OCI-LY3 (cell line): ENCODE measurements at regions not wholly inside any gene's neighbourhood (a gene's known extent, or its start where the extent isn't known, plus 50 kb on each side); places are given as distances from the start of the nearest gene placed in this dataset.

Source experiments
- H2AFZ ChIP-seq: fragments of 200-600, 300-600 bp; shearing (Covaris generic); 2 replicates; pipeline ENCODE4 v1.6.0; 2014; ENCODE audit warnings: antibody characterized with exemption, low read depth, low read length
- H3K27ac ChIP-seq: fragments of 200-600, 300-600 bp; sonication (generic); 2 replicates; pipeline ENCODE4 v1.5.1; 2014; ENCODE audit warnings: mild to moderate bottlenecking, low read length, moderate library complexity, mixed read lengths
- H3K27me3 ChIP-seq: fragments of 200-600, 300-600 bp; sonication (generic); 2 replicates; pipeline ENCODE4 v1.6.1; 2014; ENCODE audit warnings: low read depth, low read length, mixed read lengths
- H3K36me3 ChIP-seq: fragments of 200-600, 300-600 bp; sonication (generic); replicated peaks from 2 replicates; pipeline ENCODE3; 2014; ENCODE audit warnings: low read depth, low read length, mixed read lengths
- H3K4me1 ChIP-seq: fragments of 300-600, 200-600 bp; sonication (generic); 2 replicates; pipeline ENCODE4 v1.6.1; 2014; ENCODE audit warnings: low read length, mixed read lengths
- H3K4me2 ChIP-seq: fragments of 200-600, 300-600 bp; sonication (generic); 2 replicates; pipeline ENCODE4 v1.6.1; 2014; ENCODE audit warnings: low read length, mixed read lengths
- H3K4me3 ChIP-seq: fragments of 300-600, 200-600 bp; sonication (generic); 2 replicates; pipeline ENCODE4 v1.5.1; 2014; ENCODE audit warnings: antibody characterized with exemption, mild to moderate bottlenecking, low read length, moderate library complexity
- H3K79me2 ChIP-seq: fragments of 300-600, 200-600 bp; shearing (Covaris generic); 2 replicates; pipeline ENCODE4 v1.6.1; 2014; ENCODE audit warnings: mild to moderate bottlenecking, low read length, mixed read lengths
- H3K9ac ChIP-seq: fragments of 300-600, 200-600 bp; shearing (Covaris generic); 2 replicates; pipeline ENCODE4 v1.6.0; 2014; ENCODE audit warnings: mild to moderate bottlenecking, low read length, moderate library complexity
- H3K9me3 ChIP-seq: fragments of 200-600, 300-600 bp; shearing (Covaris generic); 2 replicates; pipeline ENCODE4 v1.6.1; 2014; ENCODE audit warnings: low read length, mixed read lengths; ENCODE audit not compliant: insufficient read depth
- H4K20me1 ChIP-seq: fragments of 200-600, 300-600 bp; sonication (generic); 2 replicates; pipeline ENCODE4 v1.6.1; 2016; ENCODE audit warnings: low read length, mixed read lengths; ENCODE audit not compliant: insufficient read depth
- EZH2phosphoT487 ChIP-seq: fragments of 200-600 bp; shearing (Covaris generic); IDR thresholded peaks from 2 replicates; pipeline ENCODE4 v1.6.1; 2018; ENCODE audit warnings: antibody characterized with exemption, mixed run types, low read depth
- TF ChIP-seq, protein P1 (sequence below): fragments of 200-600, 300-600 bp; sonication (generic); IDR thresholded peaks from 2 replicates; pipeline ENCODE4 v1.5.1; 2014; ENCODE audit warnings: antibody characterized with exemption, low read length, low read depth

DNA sequence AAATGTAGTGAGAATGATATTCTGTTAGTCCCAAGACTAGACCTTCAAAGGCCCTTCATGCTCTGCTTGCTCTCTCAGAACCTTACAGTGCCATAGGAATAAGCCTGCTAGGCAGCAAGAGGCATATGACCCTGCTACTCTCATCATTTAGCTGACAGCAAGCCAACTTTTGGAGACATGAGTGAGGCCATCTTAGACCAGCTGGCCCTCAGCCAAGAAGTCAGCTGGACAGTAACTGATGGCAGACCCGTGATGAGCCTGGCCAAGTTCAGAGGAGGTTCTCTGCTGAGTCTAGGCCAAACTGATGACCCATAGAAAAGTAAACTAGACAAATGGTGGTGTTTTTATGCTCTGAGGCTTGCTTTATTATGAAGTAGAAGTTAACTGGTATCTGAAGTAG, 82.6 kb downstream of the C18orf54 start:
- Histone ChIP-seq H3K4me2 (no peak overlapping the region), H4K20me1 (no peaks in the 10 kb centered on the region), H3K4me1 (peaks cover 3% of the 10 kb centered on the region), H3K36me3 (no peaks in the 10 kb centered on the region), H3K27ac (no peak overlapping the region), H3K9me3 (no peaks in the 10 kb centered on the region), H3K9ac (no peak overlapping the region), H3K27me3 (peaks cover 12% of the 10 kb centered on the region; the same call in 1 of the 2 replicates), H2AFZ (no peak overlapping the region), H3K79me2 (no peaks in the 10 kb centered on the region), H3K4me3 (no peak overlapping the region)
- TF ChIP-seq EZH2phosphoT487, result no peak
- TF ChIP-seq, protein P1, sequence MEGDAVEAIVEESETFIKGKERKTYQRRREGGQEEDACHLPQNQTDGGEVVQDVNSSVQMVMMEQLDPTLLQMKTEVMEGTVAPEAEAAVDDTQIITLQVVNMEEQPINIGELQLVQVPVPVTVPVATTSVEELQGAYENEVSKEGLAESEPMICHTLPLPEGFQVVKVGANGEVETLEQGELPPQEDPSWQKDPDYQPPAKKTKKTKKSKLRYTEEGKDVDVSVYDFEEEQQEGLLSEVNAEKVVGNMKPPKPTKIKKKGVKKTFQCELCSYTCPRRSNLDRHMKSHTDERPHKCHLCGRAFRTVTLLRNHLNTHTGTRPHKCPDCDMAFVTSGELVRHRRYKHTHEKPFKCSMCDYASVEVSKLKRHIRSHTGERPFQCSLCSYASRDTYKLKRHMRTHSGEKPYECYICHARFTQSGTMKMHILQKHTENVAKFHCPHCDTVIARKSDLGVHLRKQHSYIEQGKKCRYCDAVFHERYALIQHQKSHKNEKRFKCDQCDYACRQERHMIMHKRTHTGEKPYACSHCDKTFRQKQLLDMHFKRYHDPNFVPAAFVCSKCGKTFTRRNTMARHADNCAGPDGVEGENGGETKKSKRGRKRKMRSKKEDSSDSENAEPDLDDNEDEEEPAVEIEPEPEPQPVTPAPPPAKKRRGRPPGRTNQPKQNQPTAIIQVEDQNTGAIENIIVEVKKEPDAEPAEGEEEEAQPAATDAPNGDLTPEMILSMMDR, result no peak

DNA sequence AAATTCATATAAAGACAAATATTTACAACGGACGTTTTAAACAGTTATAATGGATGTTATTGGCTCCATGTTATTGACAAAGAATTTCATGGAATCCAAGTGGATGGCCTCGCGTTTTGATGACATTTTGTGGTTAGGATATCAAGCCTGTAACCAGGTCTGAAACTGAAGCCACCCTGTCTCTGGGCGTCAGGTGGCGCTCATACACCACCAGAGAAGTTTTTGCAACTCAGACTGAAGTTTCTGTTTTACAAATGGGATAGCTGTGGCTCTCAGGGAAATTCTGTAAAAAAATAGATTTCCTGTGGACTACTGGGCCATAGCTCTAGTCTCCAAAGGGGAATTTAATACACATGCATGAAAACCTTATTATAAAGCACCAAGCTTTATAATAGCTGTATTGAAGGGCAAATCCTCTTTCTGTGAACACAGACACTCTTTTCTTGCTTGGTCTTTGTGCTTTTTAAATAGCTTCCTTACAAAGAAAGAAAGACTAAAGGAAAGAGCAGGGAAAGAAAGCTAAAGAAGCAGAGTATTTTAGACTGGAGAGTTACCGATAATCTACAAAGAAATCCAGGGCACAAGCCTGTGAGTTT, 86.7 kb downstream of the C18orf54 start:
- H3K4me3 ChIP-seq, result no peak overlapping the region
- no peaks in the 10 kb centered on the region for H3K36me3 ChIP-seq
- H3K4me2 ChIP-seq, result no peak overlapping the region
- no peak overlapping the region for H3K9ac ChIP-seq
- H3K27me3 ChIP-seq, result peaks cover 12% of the 10 kb centered on the region; the same call in 1 of the 2 replicates
- H3K4me1 ChIP-seq, result peaks cover 3% of the 10 kb centered on the region
- no peaks in the 10 kb centered on the region for H4K20me1 ChIP-seq
- H3K9me3 ChIP-seq, result no peaks in the 10 kb centered on the region
- no peak for TF ChIP-seq EZH2phosphoT487
- TF ChIP-seq, protein P1, result peak; percentile 100
- no peak overlapping the region for H3K27ac ChIP-seq
- H2AFZ ChIP-seq, result no peak overlapping the region; the same call in 1 of the 2 replicates
- H3K79me2 ChIP-seq, result no peaks in the 10 kb centered on the region

DNA sequence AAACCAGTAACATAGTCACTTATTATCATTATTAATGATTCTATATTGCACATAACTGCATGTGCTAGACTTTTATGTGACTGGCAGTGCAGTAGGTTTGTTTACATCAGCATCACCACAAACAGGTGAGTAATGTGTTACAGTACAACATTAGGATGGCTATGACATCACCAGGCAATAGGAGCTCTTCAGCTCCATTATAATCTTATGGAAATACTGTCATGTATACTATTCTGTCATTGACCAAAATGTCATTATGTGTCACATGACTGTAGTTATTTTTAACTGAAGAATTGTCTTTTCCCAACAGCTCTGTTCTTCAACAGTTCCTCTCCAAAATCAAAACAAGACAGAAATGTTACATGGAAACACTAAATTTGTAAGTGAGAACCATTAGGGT, 96.3 kb downstream of the C18orf54 start:
- H4K20me1 ChIP-seq, result no peaks in the 10 kb centered on the region
- H3K4me2 ChIP-seq, result no peak overlapping the region
- no peak overlapping the region for H3K9ac ChIP-seq
- H3K4me3 ChIP-seq, result no peak overlapping the region
- H3K36me3 ChIP-seq, result no peaks in the 10 kb centered on the region
- H2AFZ ChIP-seq, result no peak overlapping the region
- H3K27me3 ChIP-seq, result no peaks in the 10 kb centered on the region
- H3K79me2 ChIP-seq, result no peaks in the 10 kb centered on the region
- no peak for TF ChIP-seq EZH2phosphoT487
- TF ChIP-seq, protein P1, result no peak
- no peaks in the 10 kb centered on the region for H3K4me1 ChIP-seq
- H3K9me3 ChIP-seq, result no peaks in the 10 kb centered on the region
- no peak overlapping the region for H3K27ac ChIP-seq

DNA sequence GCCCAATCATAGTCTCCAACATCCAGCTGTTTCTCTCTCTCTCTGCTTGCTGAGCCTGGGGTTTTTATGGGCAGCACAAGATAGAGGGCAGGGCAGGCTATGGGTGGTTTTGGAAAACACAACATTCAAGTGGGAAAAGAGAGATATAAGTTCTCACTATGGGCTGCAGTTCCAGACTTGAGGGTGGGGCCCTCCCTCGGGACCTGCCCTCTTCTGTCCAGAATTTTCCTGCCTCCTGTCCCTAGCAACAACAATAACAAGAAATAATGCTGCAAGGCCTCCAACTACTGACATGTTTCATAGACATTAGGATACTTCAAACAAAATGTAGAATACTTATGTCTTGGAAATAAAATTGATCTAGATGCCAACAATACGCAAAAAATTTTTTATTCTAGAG, 107.8 kb downstream of the C18orf54 start:
- Histone ChIP-seq H3K4me3 (no peak overlapping the region), H3K79me2 (no peaks in the 10 kb centered on the region), H3K27me3 (no peaks in the 10 kb centered on the region), H4K20me1 (no peaks in the 10 kb centered on the region), H3K27ac (no peak overlapping the region), H3K9me3 (peaks cover 17% of the 10 kb centered on the region; the same call in 1 of the 2 replicates), H3K9ac (no peak overlapping the region), H3K4me1 (peaks cover 17% of the 10 kb centered on the region), H3K36me3 (no peaks in the 10 kb centered on the region), H2AFZ (no peak overlapping the region), H3K4me2 (no peak overlapping the region)
- TF ChIP-seq EZH2phosphoT487, result no peak
- TF ChIP-seq, protein P1, result no peak
